ENCODE measurements at regions not wholly inside any gene's neighbourhood (a gene's known extent, or its start where the extent isn't known, plus 50 kb on each side); places are given as distances from the start of the nearest gene placed in this dataset.
"Not testable (repeated sequence)": the region's sequence is repeated elsewhere in the genome, so short reads cannot be mapped to it uniquely, and the experiment has no call there.

GRCh38 chrX:28170713-28171112, 189.5 kb upstream of the DCAF8L1 start:
- TF ChIP-seq CTCF (IDR thresholded peaks at IDR 0.05; ENCODE audit: unreplicated experiment in 3 of 3), result no peak
- no peak overlapping the region for H3K27ac Mint-ChIP-seq
- H3K9me3 Mint-ChIP-seq, result peaks cover 2% of the 10 kb centered on the region
- H3K4me3 Mint-ChIP-seq, result no peak overlapping the region
- H3K36me3 Mint-ChIP-seq (ENCODE audit: low read depth), result no peaks in the 10 kb centered on the region
- H3K4me1 Mint-ChIP-seq, result no peaks in the 10 kb centered on the region
- no peaks in the 10 kb centered on the region for H3K27me3 Mint-ChIP-seq (ENCODE audit: low read depth)

- H3K9me3 Mint-ChIP-seq, result peaks cover 2% of the 10 kb centered on the region
- no peak overlapping the region for H3K27ac Mint-ChIP-seq
- TF ChIP-seq CTCF (IDR thresholded peaks at IDR 0.05; ENCODE audit: unreplicated experiment in 3 of 3), result no peak
- no peaks in the 10 kb centered on the region for H3K4me1 Mint-ChIP-seq
- no peaks in the 10 kb centered on the region for H3K36me3 Mint-ChIP-seq (ENCODE audit: low read depth)
- H3K4me3 Mint-ChIP-seq, result no peak overlapping the region
- H3K27me3 Mint-ChIP-seq (ENCODE audit: low read depth), result no peaks in the 10 kb centered on the region
Observed at GRCh38 chrX:28158019-28158777, 176.9 kb upstream of the DCAF8L1 start.

GRCh38 chrX:28152263-28152662, 171.0 kb upstream of the DCAF8L1 start:
- not testable (repeated sequence) for H3K4me1 Mint-ChIP-seq; H3K4me3 Mint-ChIP-seq; H3K27me3 Mint-ChIP-seq (ENCODE audit: low read depth)

GRCh38 chrX:28135378-28136047, 154.3 kb upstream of the DCAF8L1 start:
- H3K27me3 Mint-ChIP-seq (ENCODE audit: low read depth), result no peaks in the 10 kb centered on the region
- no peaks in the 10 kb centered on the region for H3K4me1 Mint-ChIP-seq
- no peaks in the 10 kb centered on the region for H3K36me3 Mint-ChIP-seq (ENCODE audit: low read depth)
- no peak overlapping the region for H3K27ac Mint-ChIP-seq
- TF ChIP-seq CTCF (IDR thresholded peaks at IDR 0.05; ENCODE audit: unreplicated experiment in 3 of 3), result no peak
- H3K9me3 Mint-ChIP-seq, result no peaks in the 10 kb centered on the region
- no peak overlapping the region for H3K4me3 Mint-ChIP-seq

More at GRCh38 chrX:28152263-28152662, 171.0 kb upstream of the DCAF8L1 start:
- not testable (repeated sequence) for H3K27ac Mint-ChIP-seq; H3K36me3 Mint-ChIP-seq (ENCODE audit: low read depth)
- peaks cover 16% of the 10 kb centered on the region for H3K9me3 Mint-ChIP-seq

GRCh38 chrX:28133763-28134162, 152.5 kb upstream of the DCAF8L1 start:
- no peaks in the 10 kb centered on the region for H3K27me3 Mint-ChIP-seq (ENCODE audit: low read depth)
- no peaks in the 10 kb centered on the region for H3K4me1 Mint-ChIP-seq
- no peaks in the 10 kb centered on the region for H3K36me3 Mint-ChIP-seq (ENCODE audit: low read depth)
- H3K27ac Mint-ChIP-seq, result no peak overlapping the region
- TF ChIP-seq CTCF (IDR thresholded peaks at IDR 0.05; ENCODE audit: unreplicated experiment in 3 of 3), result no peak
- no peak overlapping the region for H3K4me3 Mint-ChIP-seq
- no peaks in the 10 kb centered on the region for H3K9me3 Mint-ChIP-seq

- no peak overlapping the region for H3K4me3 Mint-ChIP-seq
- no peaks in the 10 kb centered on the region for H3K4me1 Mint-ChIP-seq
- TF ChIP-seq CTCF (IDR thresholded peaks at IDR 0.05; ENCODE audit: unreplicated experiment in 3 of 3), result no peak
- no peaks in the 10 kb centered on the region for H3K27me3 Mint-ChIP-seq (ENCODE audit: low read depth)
- H3K9me3 Mint-ChIP-seq, result no peaks in the 10 kb centered on the region
- H3K27ac Mint-ChIP-seq, result no peak overlapping the region
- no peaks in the 10 kb centered on the region for H3K36me3 Mint-ChIP-seq (ENCODE audit: low read depth)
Observed at GRCh38 chrX:28127662-28128061, 146.4 kb upstream of the DCAF8L1 start.

All from nephron (organoid).